Cerebellar cortex (tissue), 1 donor: ENCODE measurements at regions not wholly inside any gene's neighbourhood (a gene's known extent, or its start where the extent isn't known, plus 50 kb on each side); places are given as distances from the start of the nearest gene placed in this dataset.

Experiments used
- DNase-seq: peaks from one replicate; pipeline ENCODE4 v3.0.0-alpha.2; 2015; ENCODE audit warnings: low spot score

DNA sequence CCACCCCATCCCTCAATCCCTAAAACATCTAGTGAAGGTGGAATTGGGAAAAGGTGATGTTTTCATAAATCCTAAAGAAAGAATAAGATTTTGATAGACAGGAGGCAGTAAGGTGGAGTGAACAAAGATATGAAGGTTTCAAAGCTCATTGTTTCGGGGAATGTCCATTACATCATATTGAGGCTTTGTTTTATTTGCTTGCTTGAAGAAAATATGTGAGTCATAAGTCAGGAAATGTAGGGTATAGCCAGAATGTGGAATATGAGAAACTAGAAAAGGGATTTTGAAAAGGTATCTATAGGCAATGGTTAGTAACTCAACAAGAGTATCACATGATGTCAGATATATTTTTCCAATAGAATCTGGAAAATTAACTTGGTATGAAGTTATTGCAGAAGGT, 1178.5 kb upstream of the ACVR2A start:
- no peak for DNase-seq

- DNase-seq, result no peak
These were observed 1179.0 kb upstream of the ACVR2A start for GRCh38 chr2:146665800-146666199.

DNA sequence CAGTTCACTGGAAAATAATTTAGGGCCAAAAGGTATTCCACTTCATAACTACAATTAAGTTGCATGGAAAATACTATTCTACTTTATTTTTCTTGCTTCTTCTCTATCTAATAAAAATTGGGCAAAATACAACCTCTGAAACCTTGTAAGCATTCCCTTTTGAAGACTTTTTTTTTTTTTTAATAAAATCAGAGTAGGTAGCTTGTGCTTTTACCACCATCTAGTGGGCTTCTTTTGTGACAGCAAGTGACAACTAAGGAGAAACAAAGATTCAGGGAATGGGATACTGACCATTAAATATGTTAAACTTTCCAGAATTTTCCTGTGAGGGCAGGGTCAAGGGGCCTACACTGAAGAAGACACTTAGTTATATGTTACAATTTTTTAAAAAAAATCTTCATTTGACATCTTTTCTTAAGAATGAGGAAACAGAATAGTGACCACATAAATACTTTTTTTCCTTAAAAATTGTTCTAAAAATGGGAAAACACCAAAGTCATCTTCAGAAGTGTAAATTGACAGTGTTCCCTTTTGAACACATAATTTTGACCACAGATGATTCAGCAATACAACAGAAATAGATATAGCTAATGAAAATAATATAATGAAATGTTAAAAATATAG, 1183.2 kb upstream of the ACVR2A start:
- peak; percentile 33 for DNase-seq

DNA sequence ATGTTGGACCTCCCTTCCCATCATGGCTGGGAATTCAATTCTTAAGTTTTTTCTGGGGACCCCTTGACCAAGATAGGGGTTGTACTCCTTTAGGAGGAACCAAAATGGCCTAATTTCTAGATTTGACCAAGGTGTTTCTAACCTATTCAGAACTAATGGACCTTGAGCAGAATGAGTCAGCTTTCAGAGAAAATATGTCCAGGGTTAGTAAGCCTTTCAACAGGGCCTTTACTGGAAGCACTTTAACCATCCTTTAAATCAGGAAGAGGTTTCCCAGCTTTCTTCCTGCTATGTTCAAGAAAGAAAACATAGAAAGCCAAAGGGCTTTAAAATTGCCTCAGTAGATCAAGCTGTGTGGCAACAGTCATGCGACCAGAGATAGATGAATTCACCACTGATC, 1184.9 kb upstream of the ACVR2A start:
- no peak for DNase-seq

DNA sequence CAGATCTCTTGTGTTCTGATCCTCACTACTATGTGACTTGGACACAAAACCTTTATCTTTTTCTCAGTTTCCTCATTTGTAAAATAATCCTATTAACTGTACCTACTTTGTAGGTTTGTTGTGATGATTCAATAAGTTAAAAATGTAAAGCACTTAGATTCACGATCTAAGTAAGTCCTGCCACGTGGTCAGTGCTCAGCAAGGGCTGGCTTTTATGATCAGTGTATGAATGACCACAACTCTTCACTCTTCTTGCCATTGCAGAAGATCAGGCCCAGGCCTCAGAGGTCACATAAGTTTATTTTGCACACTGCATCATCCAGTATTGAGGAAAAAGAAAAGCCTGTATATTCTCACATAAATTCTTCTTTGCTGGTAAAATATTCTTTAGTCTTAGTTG, 1192.5 kb upstream of the ACVR2A start:
- DNase-seq, result no peak

- DNase-seq, result no peak
These were observed 1193.5 kb upstream of the ACVR2A start for GRCh38 chr2:146651361-146651760.

DNA sequence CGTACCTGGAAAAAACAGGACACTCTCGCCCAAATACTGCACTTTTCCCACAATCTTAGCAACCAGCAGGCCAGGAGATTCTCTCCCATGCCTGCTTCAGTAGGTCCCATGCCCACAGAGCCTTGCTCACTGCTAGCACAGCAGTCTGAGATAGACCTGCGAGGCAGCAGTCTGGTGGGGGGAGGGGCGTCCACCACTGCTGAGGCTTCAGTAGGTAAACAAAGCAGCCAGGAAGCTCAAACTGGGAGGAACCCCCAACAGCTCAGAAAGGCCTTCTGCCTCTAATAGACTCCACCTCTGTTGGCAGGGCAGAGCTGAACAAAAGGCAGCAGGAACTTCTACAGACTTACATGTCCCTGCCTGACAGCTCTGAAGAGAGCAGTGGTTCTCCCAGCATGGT, 1202.8 kb upstream of the ACVR2A start:
- no peak for DNase-seq

DNA sequence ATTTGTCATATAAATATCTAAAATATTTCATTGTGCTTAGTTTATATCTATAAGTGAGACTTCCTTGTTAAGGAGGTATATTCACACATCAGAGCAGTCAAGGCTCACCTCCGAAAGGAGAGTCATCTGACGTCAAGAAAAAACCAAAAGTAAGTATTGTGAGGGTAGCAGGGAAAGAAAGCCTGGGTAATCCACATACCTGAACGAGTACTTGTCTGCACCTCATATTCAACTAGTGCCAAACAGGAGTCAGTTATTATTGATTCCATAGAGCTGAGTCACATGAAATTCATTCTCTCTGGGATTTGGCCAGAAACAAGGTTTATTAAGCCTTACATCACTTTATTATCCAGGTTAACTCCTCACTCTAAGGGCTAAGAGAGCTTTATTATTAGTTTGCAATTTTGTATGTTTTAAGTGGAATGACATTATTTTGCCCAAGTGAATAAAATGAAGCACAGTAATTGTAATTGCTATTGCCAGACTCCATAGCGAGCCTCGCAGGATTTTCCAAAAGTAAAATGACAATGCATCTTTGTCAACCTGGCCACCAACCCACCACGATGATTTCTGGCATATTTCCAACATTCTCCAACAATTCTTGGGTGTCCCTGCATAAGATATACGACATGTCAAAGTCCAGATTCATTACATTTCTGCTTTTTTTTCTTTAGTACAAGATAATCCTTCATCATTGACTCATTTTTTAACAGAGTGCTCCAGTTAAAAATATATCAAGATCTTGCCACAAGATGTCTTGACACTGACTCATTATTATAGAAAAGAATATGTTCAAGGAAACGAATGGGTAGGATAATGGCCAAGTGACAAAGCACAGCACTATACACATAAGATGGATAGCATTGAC, 1210.4 kb upstream of the ACVR2A start:
- no peak for DNase-seq

- DNase-seq, result no peak
These were observed 1211.7 kb upstream of the ACVR2A start for GRCh38 chr2:146633159-146633558.

DNA sequence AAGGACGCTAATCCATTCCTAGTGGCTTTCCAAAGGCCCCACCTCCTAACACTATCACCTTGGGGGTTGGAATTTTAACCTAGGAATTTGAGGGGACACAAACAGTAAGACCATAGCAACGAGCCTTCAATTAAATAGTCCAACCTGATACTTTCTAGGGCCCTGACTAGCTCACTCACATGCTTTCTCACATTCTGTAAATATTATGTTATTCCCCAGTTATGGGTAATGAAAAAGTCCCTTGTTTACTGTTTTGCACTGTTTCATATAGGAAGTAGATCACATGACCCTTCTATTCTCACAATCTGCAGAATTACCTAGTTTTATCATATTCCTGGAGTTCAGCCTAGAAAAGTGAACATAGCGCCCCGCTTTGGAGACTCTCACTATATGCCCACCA, 1212.1 kb upstream of the ACVR2A start:
- DNase-seq, result no peak

- DNase-seq, result no peak
These were observed 1220.2 kb upstream of the ACVR2A start for GRCh38 chr2:146624430-146625160.

- no peak for DNase-seq
These were observed 1221.1 kb upstream of the ACVR2A start for GRCh38 chr2:146623771-146624170.

DNA sequence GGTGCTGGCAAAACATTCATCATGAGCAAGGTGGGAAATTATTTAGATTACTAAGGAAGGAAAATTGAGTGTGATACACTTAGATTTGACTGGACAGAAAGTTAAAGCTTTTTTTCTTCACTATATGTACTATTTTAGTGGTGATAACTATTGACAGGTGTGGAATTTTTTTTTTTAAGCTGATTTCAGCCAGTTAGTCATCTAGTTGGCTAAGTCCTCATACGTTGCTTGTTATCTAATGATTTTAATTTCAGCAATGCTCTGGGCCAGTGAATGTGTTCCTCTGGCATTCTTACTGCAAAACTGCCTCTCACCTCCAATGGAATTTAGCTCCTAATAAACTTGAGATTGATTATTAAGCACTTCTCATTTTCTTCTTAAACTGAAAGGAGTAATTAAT, 1223.2 kb upstream of the ACVR2A start:
- no peak for DNase-seq

GRCh38 chr2:146615778-146616177, 1229.1 kb upstream of the ACVR2A start:
- DNase-seq, result no peak

DNA sequence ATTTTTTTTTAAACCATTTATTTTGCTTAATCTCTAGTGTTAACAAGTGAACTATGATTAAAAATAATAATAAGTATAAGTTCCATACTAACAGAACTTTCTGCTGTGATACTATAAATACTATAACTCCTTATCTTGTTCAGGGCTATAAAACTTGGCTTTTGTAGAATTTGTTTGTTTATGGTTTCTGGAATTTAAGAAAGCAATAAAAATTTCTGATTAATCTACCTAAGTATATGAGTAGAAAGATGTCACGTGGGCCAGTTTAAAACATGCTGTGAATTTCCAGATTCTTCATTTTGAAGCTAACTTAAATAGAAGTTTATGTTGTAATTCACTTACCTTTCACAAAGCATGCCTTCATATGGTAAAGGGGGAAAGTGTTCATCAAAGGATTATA, 1236.3 kb upstream of the ACVR2A start:
- no peak for DNase-seq

GRCh38 chr2:146604521-146604920, 1240.3 kb upstream of the ACVR2A start:
- DNase-seq, result no peak

DNA sequence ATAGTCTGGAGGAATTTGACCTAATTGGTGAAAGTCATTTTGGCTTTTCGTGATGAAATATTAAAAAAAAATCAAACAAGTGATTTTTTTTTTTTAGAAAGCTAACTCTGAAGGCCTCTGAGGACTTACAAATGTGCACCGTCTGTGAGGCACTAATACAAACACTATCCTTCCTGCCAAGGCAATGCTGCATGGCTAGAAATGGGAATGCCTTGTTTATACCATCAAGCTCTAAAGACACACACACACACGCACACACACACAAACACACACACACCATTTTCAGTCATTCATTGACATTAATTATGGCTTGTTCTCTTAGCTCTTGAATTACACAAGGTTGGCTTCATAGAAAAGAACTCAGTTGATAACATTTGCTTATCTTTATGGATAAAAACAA, 1242.0 kb upstream of the ACVR2A start:
- no peak for DNase-seq

- no peak for DNase-seq
These were observed 1242.4 kb upstream of the ACVR2A start for GRCh38 chr2:146602383-146602782.

DNA sequence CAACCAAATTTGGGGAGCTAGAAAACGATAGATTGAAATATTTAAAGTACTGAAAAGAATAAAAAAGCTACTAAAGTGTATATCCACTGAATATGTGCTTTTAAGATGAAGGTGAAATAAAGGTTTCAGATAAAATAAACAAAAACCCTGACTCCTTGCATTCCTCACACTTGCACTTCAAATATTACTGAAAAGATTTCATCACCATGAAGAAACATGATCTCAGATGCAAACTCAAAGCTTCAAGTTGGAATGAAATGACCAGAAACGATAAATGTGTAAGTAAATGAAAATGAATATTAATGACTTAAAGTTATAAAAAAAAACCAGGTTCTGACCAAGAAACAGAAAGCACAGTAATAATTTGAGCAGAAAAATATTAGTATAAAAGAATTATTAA, 1246.0 kb upstream of the ACVR2A start:
- no peak for DNase-seq

- no peak for DNase-seq
These were observed 1247.5 kb upstream of the ACVR2A start for GRCh38 chr2:146597291-146597690.

- DNase-seq, result no peak
These were observed 1252.9 kb upstream of the ACVR2A start for GRCh38 chr2:146591908-146592307.

DNA sequence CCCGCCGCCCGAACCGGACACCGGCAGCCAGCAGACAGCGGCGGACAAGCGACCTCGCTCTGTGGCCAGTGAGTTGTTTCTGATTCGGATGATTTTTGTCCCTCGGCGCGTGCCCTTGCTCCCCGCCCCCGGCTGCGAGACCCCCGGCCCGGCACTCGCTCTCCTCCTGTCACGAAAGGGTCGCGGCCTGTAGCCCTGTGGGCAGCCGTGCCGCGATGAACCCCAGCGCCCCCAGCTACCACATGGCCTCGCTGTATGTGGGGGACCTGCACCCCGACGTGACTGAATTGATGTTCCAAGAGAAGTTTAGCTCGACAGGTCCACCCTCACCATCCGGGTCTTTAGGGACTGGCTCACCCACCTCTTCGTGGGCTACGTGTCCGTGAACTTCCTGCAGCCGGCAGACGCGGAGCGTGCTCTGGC, 1257.5 kb upstream of the ACVR2A start:
- no peak for DNase-seq

DNA sequence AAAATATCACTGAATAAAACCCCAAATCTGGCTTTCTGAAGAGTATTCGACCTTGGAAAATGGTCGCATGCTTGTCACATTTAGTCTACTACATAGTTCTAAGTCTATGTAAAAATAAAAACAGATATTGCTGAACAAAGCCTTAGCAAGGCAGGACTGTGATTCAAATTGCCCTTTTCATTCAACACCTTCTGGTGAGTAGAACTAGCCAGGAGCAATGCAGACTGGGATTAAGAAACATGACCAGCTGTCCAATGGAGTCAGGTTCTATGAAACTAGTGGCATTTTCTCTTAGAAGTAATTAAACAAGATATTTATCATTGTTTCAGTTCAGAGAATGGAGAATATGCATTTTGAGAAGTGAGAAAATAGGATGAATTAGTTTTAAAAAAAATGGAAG, 1260.5 kb upstream of the ACVR2A start:
- DNase-seq, result no peak
